Epithelial cell of proximal tubule (primary cell): ENCODE measurements at regions not wholly inside any gene's neighbourhood (a gene's known extent, or its start where the extent isn't known, plus 50 kb on each side); places are given as distances from the start of the nearest gene placed in this dataset.

ENCODE experiments used
- DNase-seq: peaks from one replicate; pipeline ENCODE4 v3.0.0-alpha.2; 2011; ENCODE audit warnings: low read depth
- H3K4me3 ChIP-seq: 2 replicates; pipeline ENCODE4 v1.5.1; 2011; ENCODE audit warnings: low read depth, mild to moderate bottlenecking, low read length
- CTCF ChIP-seq: conservative IDR thresholded peaks from 2 replicates; pipeline ENCODE4 v1.5.1; 2012; ENCODE audit warnings: low read depth, mild to moderate bottlenecking, low read length

GRCh38 chr10:121235692-121236091 lies 362.6 kb downstream of the FGFR2 start:
- TF ChIP-seq CTCF, result no peak
- DNase-seq, result no peak
- no peak overlapping the region for H3K4me3 ChIP-seq

GRCh38 chr10:121236621-121237020 lies 361.6 kb downstream of the FGFR2 start:
- H3K4me3 ChIP-seq, result no peak overlapping the region
- no peak for TF ChIP-seq CTCF
- no peak for DNase-seq

DNA sequence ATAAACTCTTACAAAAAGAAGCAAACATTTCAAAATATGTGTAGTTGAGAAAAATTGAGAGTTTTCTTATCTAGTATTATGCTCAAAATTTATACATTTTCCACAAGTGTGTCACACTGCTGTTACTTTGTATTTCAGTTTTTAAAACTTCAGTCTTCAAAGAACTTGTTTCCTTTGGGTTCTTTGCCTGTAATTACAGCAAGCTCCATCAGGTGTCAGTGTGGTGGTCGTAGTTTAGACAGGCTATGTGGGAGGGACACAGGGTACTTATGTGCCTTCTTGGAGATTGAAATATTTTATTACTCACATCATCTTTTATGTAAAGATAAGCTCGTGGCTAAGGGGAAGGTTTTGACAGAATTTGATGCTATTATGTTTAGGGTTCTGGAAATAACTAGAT lies 360.5 kb downstream of the FGFR2 start:
- no peak overlapping the region for H3K4me3 ChIP-seq
- TF ChIP-seq CTCF, result peak; percentile 19
- DNase-seq, result no peak

- TF ChIP-seq CTCF, result no peak
- no peak for DNase-seq
- no peak overlapping the region for H3K4me3 ChIP-seq
Measured at GRCh38 chr10:121240011-121240410, 358.2 kb downstream of the FGFR2 start.

DNA sequence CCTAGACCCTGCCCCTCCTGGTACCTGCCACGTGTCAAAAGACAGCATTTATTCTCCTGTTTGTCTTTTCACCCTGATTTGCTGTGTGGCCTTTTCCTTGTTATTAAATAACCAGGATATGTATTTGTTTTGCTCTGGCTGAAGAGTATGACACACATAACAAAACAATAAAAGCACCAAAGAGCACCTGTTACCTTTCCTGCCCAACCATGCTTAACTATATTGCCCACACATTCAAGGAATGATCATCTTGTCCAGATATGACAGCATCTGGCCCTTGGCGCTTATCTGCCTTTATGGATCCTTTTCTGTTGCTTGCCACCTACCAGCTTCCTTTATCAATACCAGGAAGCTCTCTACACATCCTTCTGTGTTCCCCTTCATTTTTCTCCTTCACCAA lies 357.7 kb downstream of the FGFR2 start:
- no peak for TF ChIP-seq CTCF
- DNase-seq, result no peak
- no peak overlapping the region for H3K4me3 ChIP-seq

GRCh38 chr10:121241337-121241736 lies 356.9 kb downstream of the FGFR2 start:
- no peak overlapping the region for H3K4me3 ChIP-seq

More at GRCh38 chr10:121241337-121241736, 356.9 kb downstream of the FGFR2 start:
- no peak for DNase-seq
- TF ChIP-seq CTCF, result no peak
